Activated T-helper 2 cell treated with anti-CD3 and anti-CD28 coated beads, Interferon-gamma antibody, Interleukin-2, Interleukin-4, amounts not matched to agents 10 μg/mL and 5 μg/mL and 100 μg/mL, durations not matched to agents 14 hours and 24 hours and 36 hours (primary cell): ENCODE measurements at regions not wholly inside any gene's neighbourhood (a gene's known extent, or its start where the extent isn't known, plus 50 kb on each side); places are given as distances from the start of the nearest gene placed in this dataset.

ENCODE experiments used
- DNase-seq: peaks from one replicate; pipeline ENCODE4 v3.0.0; 2021; ENCODE audit warnings: low spot score
- H3K27ac Mint-ChIP-seq: one replicate; pipeline ENCODE4 v1.8.0; 2021; ENCODE audit warnings: mixed read lengths
- H3K27me3 Mint-ChIP-seq: one replicate; pipeline ENCODE4 v1.8.0; 2021; ENCODE audit warnings: low read depth, mixed read lengths
- H3K36me3 Mint-ChIP-seq: one replicate; pipeline ENCODE4 v1.8.0; 2021; ENCODE audit warnings: low read depth, mixed read lengths
- H3K4me1 Mint-ChIP-seq: one replicate; pipeline ENCODE4 v1.8.0; 2021; ENCODE audit warnings: low read depth, mixed read lengths
- H3K4me3 Mint-ChIP-seq: one replicate; pipeline ENCODE4 v1.8.0; 2021; ENCODE audit warnings: low read depth, mild to moderate bottlenecking, moderate library complexity, mixed read lengths
- H3K9me3 Mint-ChIP-seq: one replicate; pipeline ENCODE4 v1.8.0; 2021; ENCODE audit warnings: mixed read lengths
- intact Hi-C: fragments of 100-400 bp; cut with micrococcal nuclease; formaldehyde crosslinking; loops from one replicate; pipeline ENCODE4 v1.15.1; 2023

DNA sequence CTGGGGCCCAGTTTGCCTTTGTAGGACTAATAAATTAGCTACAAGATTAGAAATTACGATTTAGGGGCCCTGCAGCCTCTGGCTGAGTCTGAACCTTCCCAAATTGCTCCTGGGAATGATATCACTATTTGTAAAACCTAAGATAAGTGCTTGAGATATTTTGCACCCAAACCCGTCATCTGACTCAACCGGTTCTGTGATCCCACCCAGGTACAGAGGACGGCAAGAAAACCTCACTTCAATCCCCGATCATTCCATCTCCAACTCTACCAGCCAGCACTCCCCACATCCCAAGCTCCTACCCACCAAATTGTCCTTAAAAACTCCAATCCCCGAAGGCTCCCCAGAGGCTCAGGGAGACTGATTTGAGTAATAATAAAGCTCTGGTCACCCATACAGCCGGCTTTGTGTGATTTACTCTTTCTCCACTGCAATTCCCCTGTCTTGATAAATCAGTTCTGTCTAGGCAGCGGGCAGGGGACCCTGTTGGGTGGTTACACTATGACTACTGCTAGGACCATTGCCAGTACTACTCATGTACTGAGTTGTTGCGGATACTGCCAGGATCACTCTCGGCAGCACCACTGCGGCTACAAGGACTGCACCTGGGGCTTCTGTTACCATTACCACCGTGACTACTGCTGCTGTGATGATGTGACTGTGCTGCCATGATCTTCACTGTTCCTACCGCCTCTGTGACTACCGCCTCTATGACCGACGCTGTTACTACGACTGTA, 73.1 kb downstream of the IRF8 start:
- Mint-ChIP-seq H3K27ac (no peak overlapping the region), H3K9me3 (peaks cover 21% of the 10 kb centered on the region), H3K4me1 (peaks cover 25% of the 10 kb centered on the region), H3K36me3 (no peaks in the 10 kb centered on the region), H3K4me3 (no peak overlapping the region), H3K27me3 (peaks cover 2% of the 10 kb centered on the region)
- no peak for DNase-seq
- intact Hi-C loops, result no loop called here

DNA sequence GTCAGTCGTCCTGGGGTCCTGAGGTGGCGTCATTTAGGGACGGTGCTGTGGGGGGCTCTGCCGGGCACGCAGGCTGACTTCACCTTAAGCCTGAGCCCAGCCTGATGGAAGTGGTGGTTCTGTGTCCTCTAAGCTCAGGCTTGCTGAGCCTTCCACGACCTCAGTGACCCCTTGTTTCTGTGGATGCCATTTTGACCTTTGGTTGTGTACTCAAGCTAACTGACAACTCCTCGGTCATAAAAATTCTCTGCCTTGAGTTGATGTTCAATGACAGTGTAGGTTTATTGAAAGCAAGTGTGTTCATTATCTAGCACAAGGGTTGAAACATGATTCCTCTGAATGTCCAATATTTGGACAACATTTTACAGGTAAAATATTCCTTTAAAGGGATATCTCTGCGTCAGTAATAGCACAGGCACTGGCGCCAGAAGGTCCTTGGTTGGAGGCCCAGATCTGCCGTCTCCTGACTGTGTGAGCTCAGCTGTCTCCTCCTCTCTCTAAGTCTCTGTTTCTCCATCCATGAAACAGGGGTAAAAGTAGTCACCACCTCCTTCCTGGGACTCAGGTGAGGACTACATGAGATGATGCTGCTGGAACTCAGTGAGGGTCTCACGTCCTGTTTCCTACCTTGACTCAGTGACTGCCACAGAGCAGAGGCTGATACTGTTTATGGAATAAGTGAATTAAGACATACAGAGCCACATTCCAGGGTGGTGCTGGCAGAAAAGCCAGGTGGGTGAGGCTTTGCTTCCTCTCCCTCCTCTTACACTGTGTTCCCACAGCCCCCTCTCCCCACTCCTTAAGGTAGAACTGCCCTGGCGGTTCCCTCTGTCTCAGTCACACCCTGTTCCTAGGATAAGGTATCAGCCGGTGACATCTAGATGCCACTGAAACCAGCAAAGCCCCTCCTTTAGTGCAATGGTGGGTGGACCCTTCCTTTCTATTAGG, 75.7 kb downstream of the IRF8 start:
- intact Hi-C loops, result no loop called here
- no peaks in the 10 kb centered on the region for H3K36me3 Mint-ChIP-seq
- H3K27me3 Mint-ChIP-seq, result peaks cover 2% of the 10 kb centered on the region
- DNase-seq, result no peak
- H3K4me1 Mint-ChIP-seq, result peaks cover 7% of the 10 kb centered on the region
- no peak overlapping the region for H3K27ac Mint-ChIP-seq
- peaks cover 21% of the 10 kb centered on the region for H3K9me3 Mint-ChIP-seq
- no peak overlapping the region for H3K4me3 Mint-ChIP-seq

DNA sequence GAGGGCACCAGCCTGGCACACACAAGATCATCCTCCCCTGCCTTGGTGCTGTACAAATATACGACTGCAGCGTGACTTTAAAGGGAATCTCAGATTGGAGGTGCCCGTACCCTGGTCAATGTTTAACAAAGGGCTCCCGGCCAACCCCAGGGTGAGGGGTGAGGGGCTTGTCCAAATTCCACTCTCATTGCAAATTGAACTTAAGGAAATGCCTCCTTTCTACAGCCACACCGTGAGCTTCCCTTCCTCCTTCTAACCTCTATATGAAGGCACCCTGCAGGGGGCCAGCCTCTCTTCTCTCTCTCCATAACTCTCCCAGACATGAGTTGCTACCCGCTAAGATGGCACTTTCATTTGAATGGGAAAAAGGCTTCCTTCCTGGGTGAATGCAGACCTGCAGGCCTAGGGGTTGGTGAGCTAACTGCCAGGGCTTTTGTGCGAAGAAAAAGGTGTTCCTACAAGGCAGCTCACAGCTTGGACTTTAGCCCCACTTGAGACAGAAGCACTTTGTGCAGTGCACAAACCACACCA, 76.6 kb downstream of the IRF8 start:
- H3K4me3 Mint-ChIP-seq, result no peak overlapping the region
- no peaks in the 10 kb centered on the region for H3K36me3 Mint-ChIP-seq
- no peaks in the 10 kb centered on the region for H3K27me3 Mint-ChIP-seq
- no peak overlapping the region for H3K27ac Mint-ChIP-seq
- H3K4me1 Mint-ChIP-seq, result peaks cover 2% of the 10 kb centered on the region
- intact Hi-C loops, result no loop called here
- DNase-seq, result no peak
- peaks cover 21% of the 10 kb centered on the region for H3K9me3 Mint-ChIP-seq

DNA sequence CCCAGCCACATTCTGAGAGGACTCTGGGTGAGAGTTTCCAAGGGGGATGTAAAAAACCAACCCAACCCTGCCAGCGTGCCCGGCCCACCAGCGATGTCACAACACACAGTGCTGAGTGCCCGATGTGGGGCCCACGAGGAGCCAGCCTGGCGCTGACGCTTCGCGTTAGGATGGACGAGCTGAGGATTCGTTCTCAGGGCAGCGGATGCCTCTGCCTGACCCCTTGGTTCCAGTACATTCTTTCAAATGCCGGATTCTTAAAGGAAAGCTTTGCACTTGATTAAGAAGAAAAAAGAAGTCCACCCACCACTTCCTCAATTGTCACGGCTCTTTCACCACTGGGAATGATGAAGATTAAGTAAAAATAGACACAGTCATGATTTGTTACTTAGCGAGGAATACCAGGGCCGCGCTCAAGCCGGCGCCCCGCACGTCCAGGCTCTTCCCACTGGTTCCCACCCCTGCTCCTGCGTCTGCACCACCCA, 79.4 kb downstream of the IRF8 start:
- Mint-ChIP-seq H3K4me1 (peaks cover 2% of the 10 kb centered on the region), H3K4me3 (no peak overlapping the region)
- no peak for DNase-seq

DNA sequence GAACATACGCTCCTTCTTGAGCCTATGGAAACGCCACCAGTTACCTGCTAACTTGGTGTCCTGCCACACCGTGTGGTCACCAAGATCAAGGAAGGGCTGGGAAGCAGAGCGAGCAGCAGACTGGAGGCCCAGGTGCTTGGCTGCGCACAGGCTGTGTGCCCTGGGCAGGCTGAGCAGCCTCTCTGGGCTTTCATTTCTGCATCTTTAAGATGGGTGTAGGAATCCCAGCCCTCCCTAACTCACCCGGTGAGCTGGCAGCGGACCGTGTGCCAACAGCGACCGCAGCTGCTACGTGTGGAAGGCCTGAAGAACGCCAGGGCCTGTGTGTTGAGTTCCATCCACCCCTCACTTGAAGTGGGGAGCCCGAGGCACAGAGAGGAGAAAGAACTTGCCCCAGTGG, 80.0 kb downstream of the IRF8 start:
- no peak for DNase-seq
- no peaks in the 10 kb centered on the region for H3K27me3 Mint-ChIP-seq
- H3K4me3 Mint-ChIP-seq, result no peak overlapping the region
- H3K36me3 Mint-ChIP-seq, result no peaks in the 10 kb centered on the region
- peaks cover 13% of the 10 kb centered on the region for H3K9me3 Mint-ChIP-seq
- H3K27ac Mint-ChIP-seq, result no peak overlapping the region
- H3K4me1 Mint-ChIP-seq, result peaks cover 2% of the 10 kb centered on the region
- intact Hi-C loops, result no loop called here

More for the DNA sequence above, 79.4 kb downstream of the IRF8 start:
- peaks cover 15% of the 10 kb centered on the region for H3K9me3 Mint-ChIP-seq
- H3K27me3 Mint-ChIP-seq, result no peaks in the 10 kb centered on the region
- intact Hi-C loops, result no loop called here
- no peaks in the 10 kb centered on the region for H3K36me3 Mint-ChIP-seq
- no peak overlapping the region for H3K27ac Mint-ChIP-seq

DNA sequence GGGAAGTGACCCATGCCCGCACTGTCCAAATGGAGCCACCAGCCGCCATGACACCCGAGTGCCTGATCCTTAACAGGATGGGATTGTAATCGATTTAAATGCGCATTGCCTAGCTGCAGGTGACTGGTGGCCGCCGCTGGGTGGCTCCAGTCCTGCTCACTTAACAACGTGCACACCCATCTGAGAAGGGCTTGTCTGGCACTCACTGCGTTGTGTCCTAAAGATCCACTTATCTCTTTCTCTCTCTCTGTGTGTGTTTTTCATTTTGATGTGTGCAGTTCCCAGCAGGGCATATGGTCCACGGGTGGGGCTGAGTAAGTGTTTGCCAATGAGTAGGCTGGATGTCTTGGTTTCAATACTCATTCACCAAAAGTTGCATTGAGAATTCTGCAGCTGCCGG, 80.6 kb downstream of the IRF8 start:
- no peak for DNase-seq
- Mint-ChIP-seq H3K9me3 (peaks cover 7% of the 10 kb centered on the region), H3K4me3 (no peak overlapping the region)

DNA sequence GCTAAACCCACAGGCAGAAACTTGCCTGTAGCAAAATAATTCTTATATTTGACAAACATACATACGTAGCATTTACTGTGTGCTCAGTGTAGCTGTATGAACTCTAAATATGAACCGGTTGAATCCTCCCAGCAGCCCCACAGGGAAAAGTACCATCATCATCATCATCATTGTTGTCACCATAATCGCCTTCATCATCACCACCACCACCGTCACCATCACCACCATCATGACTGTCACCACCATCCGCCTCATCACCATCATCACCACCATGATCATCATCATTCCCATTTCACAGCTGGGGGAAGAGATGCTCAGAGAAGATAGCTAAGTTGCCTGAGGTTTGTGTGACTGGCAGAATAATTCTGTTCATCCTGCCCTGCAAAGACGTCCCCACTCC, 81.7 kb downstream of the IRF8 start:
- Mint-ChIP-seq H3K27me3 (no peaks in the 10 kb centered on the region), H3K27ac (no peak overlapping the region), H3K9me3 (no peaks in the 10 kb centered on the region), H3K4me1 (peaks cover 9% of the 10 kb centered on the region), H3K36me3 (no peaks in the 10 kb centered on the region), H3K4me3 (no peak overlapping the region)
- DNase-seq, result no peak
- intact Hi-C loops, result no loop called here

More for the DNA sequence above, 80.6 kb downstream of the IRF8 start:
- Mint-ChIP-seq H3K4me1 (peaks cover 2% of the 10 kb centered on the region), H3K27ac (no peak overlapping the region), H3K27me3 (no peaks in the 10 kb centered on the region), H3K36me3 (no peaks in the 10 kb centered on the region)
- intact Hi-C loops, result no loop called here

DNA sequence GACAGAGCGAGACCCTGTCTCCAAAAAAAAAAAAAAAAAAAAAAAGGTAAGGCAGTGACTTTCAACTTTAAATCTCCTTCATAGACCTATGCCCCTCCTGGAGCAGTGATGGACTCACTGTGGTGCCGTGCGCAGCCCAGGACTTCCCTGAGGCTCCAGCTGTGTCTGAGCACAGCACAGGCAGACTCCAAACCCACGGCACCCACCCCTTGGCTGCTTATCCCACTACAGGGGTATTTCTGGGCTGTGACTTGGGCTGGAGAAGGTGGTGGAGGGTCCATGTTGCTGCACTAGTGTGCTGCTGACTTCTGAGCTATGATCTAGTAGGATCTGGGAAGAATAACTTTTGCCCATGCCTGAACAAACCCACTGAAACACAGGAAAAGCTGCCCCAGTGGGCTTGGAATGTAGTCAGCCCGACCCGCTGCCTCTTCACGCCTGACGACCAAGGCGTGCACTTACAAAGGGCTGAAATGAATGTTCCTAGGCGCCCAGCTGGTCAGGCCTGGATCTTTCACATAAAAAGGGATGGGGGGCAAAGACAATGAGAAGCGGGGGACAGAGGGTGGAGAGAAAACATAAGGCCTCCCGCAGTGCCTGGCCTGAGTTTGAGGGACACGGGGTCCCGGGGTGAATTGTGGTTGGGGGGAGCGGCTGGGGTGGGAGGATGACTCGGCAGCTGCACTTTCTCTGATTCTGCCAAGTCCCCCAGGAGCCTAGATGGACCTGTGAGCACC, 83.0 kb downstream of the IRF8 start:
- no peak for DNase-seq
- Mint-ChIP-seq H3K27ac (no peak overlapping the region), H3K36me3 (no peaks in the 10 kb centered on the region), H3K4me3 (no peak overlapping the region), H3K9me3 (no peaks in the 10 kb centered on the region), H3K27me3 (no peaks in the 10 kb centered on the region), H3K4me1 (peaks cover 16% of the 10 kb centered on the region)
- intact Hi-C loops, result no loop called here

DNA sequence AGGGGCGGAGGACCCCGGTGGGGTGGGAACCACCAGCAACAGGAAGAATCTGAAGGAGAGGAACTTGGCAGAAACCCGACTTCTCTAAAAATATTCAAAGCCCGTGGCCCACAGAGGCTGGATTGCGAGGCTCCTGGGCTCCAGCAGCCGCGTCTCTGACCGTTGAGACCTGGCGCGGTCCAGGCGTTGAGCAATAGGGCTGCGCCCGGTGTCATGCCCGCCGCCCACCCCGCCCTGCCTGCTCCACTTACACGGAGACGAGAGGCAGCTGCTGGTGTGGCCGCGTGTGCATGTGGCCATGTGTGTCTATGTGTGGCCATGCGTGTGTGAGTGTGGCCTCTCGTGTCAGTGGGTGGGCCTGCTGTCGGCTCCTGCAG, 83.6 kb downstream of the IRF8 start:
- no peak overlapping the region for H3K4me3 Mint-ChIP-seq

DNA sequence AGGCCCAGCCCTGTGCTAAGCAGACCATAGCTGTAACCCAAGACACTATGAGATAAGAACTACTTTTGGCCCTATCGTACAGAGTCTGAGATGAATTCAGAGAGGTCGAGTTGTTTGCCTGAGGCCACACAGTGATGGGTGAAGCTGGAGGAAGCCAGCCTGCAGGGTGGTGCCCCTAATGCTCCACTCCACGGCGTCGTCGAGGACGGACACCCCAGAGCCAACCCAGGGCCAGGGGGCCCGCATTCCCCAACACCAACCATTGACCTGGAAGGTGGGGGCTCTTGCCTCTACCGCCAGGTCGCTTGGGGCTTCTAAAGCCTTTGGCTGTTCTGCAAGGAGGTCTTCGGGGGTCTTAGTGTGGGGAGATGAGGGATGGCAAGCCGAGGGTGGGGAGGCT, 84.1 kb downstream of the IRF8 start:
- no peaks in the 10 kb centered on the region for H3K36me3 Mint-ChIP-seq

More for the DNA sequence above, 83.6 kb downstream of the IRF8 start:
- no peak for DNase-seq
- Mint-ChIP-seq H3K4me1 (peaks cover 18% of the 10 kb centered on the region), H3K36me3 (no peaks in the 10 kb centered on the region), H3K9me3 (no peaks in the 10 kb centered on the region), H3K27ac (no peak overlapping the region), H3K27me3 (no peaks in the 10 kb centered on the region)
- intact Hi-C loops, result no loop called here

DNA sequence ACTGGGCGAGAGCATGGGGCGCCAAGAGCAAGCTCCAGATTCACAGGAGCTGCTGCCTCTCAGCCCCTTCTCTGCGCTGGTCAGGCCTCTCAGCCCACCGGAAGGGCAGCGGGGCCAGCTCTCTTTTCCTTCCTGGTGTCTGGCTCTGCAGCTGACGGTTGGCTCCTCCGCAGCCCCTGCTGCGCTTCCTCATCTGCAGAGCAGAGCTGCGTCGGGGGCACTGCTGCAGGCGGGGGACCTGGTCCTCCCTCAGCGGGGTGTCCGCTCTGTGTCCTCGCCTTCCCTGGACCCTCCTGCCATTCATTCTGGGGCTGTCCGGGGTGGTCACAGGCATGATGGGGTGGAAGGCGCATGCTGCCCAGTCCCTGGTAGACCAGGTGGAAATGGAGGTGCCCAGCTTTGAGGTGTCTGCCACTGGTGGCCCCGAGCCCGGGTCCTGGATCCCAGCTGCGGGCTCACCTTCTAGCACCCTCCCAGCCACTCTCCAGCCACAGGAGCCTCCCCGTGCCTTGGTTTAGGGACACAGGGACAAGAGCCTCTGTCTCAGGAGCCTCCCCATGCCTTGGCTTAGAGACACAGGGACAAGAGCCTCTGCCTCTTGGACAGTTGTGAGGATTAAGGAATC, 84.8 kb downstream of the IRF8 start:
- Mint-ChIP-seq H3K27me3 (no peaks in the 10 kb centered on the region), H3K27ac (no peak overlapping the region), H3K9me3 (no peaks in the 10 kb centered on the region), H3K4me1 (peaks cover 29% of the 10 kb centered on the region), H3K36me3 (no peaks in the 10 kb centered on the region), H3K4me3 (no peak overlapping the region)
- intact Hi-C loops, result no loop called here
- no peak for DNase-seq

More for the DNA sequence above, 84.1 kb downstream of the IRF8 start:
- H3K4me3 Mint-ChIP-seq, result no peak overlapping the region
- intact Hi-C loops, result no loop called here
- H3K9me3 Mint-ChIP-seq, result no peaks in the 10 kb centered on the region
- H3K27me3 Mint-ChIP-seq, result no peaks in the 10 kb centered on the region
- H3K27ac Mint-ChIP-seq, result no peak overlapping the region
- DNase-seq, result no peak
- H3K4me1 Mint-ChIP-seq, result peaks cover 22% of the 10 kb centered on the region

DNA sequence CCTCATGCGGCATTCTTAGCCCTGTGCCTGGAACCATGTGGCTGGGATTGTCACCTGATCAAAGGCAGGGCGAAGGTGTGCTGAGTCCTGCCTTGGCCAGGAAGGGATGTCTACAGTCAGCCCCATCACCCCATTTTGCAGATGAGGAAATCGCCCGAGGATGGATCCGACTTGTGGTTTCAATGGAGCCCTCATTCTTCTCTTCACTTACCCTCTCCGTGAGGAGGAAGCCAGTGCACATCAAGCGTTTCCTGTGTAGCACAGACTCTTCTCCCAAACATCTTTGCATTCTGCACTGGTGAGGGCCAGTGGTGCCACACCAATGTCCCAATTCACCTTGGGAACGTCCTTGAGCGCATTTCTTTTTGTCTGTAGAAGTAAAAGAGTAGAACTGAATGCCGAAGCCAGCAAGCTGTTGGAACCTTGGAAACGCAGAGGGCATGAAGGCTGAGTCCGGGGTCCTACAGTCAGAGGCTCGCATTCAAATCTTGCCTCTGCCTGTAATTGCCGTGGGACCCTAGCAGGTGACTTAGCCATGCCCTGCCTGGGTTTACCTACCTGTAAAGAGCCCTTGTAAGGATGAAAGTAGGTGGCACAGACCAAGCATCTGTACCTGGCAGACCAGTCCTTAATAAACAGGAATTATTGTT, 85.4 kb downstream of the IRF8 start:
- H3K27me3 Mint-ChIP-seq, result no peaks in the 10 kb centered on the region

More for the DNA sequence above, 85.4 kb downstream of the IRF8 start:
- Mint-ChIP-seq H3K4me3 (no peak overlapping the region), H3K27ac (no peak overlapping the region), H3K9me3 (no peaks in the 10 kb centered on the region), H3K4me1 (peaks cover 35% of the 10 kb centered on the region), H3K36me3 (no peaks in the 10 kb centered on the region)
- intact Hi-C loops, result no loop called here
- no peak for DNase-seq
